Stimulated activated naive B cell treated with anti-CD40 and anti-IgM and Interleukin-4, amounts not matched to agents 10 μg/mL and 1 μg/mL and 100 μg/mL, for 72 hours (primary cell): ENCODE measurements at regions not wholly inside any gene's neighbourhood (a gene's known extent, or its start where the extent isn't known, plus 50 kb on each side); places are given as distances from the start of the nearest gene placed in this dataset.

Experiments used
- ATAC-seq, 2 donors: fragments of 150-1000 bp; cut with Tn5 transposase; replicated peaks; 2 replicates each; pipeline ENCODE4 v1.10.0; 2021; ENCODE audit warnings: moderate library complexity in 1 of 2
- DNase-seq: peaks from one replicate; pipeline ENCODE4 v3.0.0; 2021
- H3K27ac Mint-ChIP-seq: one replicate; pipeline ENCODE4 v1.8.0; 2022; ENCODE audit warnings: mild to moderate bottlenecking, mixed read lengths
- H3K27me3 Mint-ChIP-seq, 2 donors: one replicate each; pipeline ENCODE4 v1.8.0; 2022; ENCODE audit warnings: mixed read lengths in 2 of 2
- H3K36me3 Mint-ChIP-seq, 2 donors: one replicate each; pipeline ENCODE4 v1.8.0; 2022; ENCODE audit warnings: mixed read lengths in 2 of 2, mild to moderate bottlenecking in 1 of 2
- H3K4me1 Mint-ChIP-seq, 2 donors: one replicate each; pipeline ENCODE4 v1.8.0; 2022; ENCODE audit warnings: mixed read lengths in 2 of 2, mild to moderate bottlenecking in 1 of 2
- H3K4me3 Mint-ChIP-seq, 2 donors: one replicate each; pipeline ENCODE4 v1.8.0; 2022; ENCODE audit warnings: mild to moderate bottlenecking in 2 of 2, mixed read lengths in 2 of 2, moderate library complexity in 1 of 2
- H3K9me3 Mint-ChIP-seq, 2 donors: one replicate each; pipeline ENCODE4 v1.8.0; 2022; ENCODE audit warnings: mixed read lengths in 2 of 2, mild to moderate bottlenecking in 1 of 2

DNA sequence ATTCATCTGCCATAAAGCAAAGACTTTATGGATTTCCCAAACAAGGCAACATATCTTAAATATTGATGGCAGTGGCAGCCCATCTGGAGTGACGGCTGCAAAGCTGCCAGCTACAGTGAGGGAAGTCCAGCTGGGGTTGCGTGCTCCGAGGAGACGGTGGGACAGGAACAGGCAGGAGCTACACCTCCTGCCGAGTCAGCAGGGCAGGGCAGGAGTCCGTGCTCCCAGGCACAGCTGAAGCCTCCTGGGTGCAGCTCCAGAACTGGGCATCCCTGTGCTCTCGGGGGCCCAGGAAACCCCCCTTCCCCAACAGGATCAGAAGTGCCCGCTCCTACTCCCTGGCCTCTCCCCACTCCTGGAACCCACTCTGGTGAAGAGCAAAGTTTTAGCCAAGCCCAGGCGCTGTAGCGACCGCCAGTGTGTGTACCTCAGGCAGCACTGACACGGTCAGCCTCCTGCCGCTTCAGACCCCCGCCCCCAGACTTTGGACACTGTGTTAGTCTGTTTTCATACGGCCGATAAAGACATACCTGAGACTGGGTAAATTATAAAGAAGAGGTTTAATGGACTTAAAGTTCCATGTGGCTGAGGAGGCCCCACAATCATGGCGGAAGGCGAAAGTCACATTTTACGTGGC, 556.4 kb upstream of the CCDC54 start:
- peaks cover 0 to 2% of the 10 kb centered on the region in 2 donors for H3K9me3 Mint-ChIP-seq
- H3K36me3 Mint-ChIP-seq: no peaks in the 10 kb centered on the region
- H3K27ac Mint-ChIP-seq: no peak overlapping the region
- H3K4me1 Mint-ChIP-seq: no peaks in the 10 kb centered on the region
- DNase-seq (no peak), ATAC-seq (no peak)
- H3K4me3 Mint-ChIP-seq: no peak overlapping the region
- H3K27me3 Mint-ChIP-seq: no peaks in the 10 kb centered on the region

DNA sequence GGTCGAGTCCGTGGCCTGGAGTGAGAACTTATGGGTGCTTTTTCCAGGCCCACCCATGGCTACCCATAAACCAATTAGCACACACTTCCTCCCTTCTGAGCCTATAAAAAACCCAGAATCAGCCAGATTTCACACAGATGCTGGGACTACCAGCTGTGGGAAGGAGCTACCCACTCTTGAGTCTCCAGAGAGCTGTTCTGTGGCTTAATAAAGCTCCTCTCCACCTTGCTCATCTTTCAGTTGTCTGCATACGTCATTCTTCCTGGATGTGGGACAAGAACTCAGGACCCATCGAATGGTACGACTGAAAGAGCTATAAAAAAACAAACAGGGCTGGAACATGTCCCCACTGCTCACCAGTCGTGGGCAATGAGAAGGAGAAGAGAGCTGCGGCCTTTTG, 555.4 kb upstream of the CCDC54 start:
- H3K27me3 Mint-ChIP-seq: no peaks in the 10 kb centered on the region
- DNase-seq (no peak), ATAC-seq (no peak)
- H3K36me3 Mint-ChIP-seq: no peaks in the 10 kb centered on the region
- peaks cover 0 to 2% of the 10 kb centered on the region in 2 donors for H3K9me3 Mint-ChIP-seq
- no peak overlapping the region for H3K4me3 Mint-ChIP-seq
- H3K27ac Mint-ChIP-seq: no peak overlapping the region
- H3K4me1 Mint-ChIP-seq: no peaks in the 10 kb centered on the region

DNA sequence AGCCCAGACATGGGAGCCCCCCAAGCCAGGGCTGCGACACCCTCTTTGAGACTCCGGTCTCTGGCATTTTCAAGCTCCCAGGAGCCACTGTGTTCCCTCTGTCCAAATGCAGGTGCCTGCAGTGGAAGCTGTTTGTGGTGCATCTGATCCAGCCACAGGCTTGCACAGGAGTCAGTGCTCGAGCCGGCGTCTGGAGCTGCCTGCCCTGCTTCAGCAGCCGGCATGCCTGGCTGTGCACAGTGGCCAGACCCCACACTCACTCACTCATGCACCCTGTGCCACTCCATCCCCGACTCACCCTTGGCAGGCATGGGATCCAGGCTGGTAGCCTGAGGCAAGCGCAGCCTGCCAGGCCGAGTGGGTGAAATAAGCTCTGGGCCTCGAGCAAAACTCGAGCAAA, 555.0 kb upstream of the CCDC54 start:
- Mint-ChIP-seq H3K27me3 (no peaks in the 10 kb centered on the region), H3K27ac (no peak overlapping the region), H3K4me3 (no peak overlapping the region), H3K9me3 (peaks cover 0 to 2% of the 10 kb centered on the region in 2 donors), H3K36me3 (no peaks in the 10 kb centered on the region), H3K4me1 (peaks cover 0 to 1% of the 10 kb centered on the region in 2 donors)
- DNase-seq (no peak), ATAC-seq (no peak)

DNA sequence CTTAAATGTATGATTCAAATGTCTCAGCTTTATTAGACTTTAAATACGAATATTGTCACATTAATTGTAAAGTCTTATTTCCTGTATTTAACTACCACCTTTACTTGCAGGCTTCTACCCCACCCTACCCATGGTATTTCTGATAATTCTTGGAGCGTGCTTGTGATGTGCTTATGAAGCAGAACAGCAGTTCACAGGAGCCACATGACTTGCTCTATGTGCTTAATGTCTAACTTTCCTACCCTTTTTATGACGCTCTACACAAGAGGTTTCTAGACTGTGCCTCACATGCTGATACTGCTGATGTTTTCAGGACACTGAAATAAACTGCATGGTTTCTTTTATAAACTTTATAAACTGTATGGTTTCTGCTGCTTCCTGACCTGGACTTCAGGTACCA, 553.5 kb upstream of the CCDC54 start:
- H3K4me1 Mint-ChIP-seq: peaks cover 0 to 2% of the 10 kb centered on the region in 2 donors
- no peak overlapping the region for H3K27ac Mint-ChIP-seq
- no peak for DNase-seq
- peaks cover 0 to 2% of the 10 kb centered on the region in 2 donors for H3K9me3 Mint-ChIP-seq
- no peak for ATAC-seq
- no peaks in the 10 kb centered on the region for H3K36me3 Mint-ChIP-seq
- no peak overlapping the region for H3K4me3 Mint-ChIP-seq
- no peaks in the 10 kb centered on the region for H3K27me3 Mint-ChIP-seq

DNA sequence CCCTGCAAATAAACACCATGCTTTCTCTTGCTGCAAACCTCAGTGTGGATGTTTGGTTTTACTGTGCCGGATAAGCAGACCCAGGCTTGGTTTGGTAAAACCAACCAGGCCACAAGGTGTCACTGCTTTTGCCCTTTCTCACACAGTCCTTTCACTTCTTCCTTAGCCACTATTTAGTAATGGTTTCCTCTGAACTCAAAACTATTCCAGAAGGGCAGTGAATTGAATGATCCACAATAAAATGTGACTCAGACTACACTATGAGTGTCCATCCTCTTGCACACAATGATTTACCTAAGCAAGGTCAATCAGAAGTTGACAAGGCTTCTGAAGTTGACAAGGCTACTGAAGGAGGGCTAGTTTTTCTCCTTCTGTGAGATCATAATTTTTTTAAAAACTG, 552.4 kb upstream of the CCDC54 start:
- DNase-seq: no peak
- peak; percentile 72 to 74 for ATAC-seq

DNA sequence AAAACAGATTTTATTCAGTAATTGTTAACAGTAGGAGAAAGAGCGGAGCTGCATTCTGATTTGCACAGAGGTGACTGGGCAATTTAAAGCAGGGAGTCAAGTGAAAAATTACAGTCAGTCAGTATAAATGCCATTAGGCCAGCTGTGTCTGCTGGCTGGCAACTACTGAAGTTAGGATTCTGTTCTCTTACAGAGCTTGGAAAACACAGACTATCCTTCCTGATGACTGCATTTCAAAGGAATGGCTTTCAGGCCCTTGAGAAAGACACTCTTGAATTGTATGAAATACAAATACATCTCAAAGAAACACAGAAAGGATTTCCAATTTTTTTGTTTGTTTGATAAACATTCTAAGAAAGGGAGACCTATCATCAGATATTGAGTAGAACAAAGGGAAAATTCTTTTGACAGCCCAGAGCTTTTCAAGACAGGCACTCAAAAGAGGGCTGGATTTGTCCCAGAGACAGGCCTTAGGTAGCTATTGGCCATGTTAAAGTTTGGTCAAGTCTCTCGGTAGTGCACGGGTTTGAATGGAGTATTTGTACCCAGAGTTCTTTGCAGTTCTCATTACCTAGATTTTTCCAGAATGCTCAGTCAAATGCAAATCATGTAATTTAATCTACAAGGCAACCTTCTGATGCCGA, 551.2 kb upstream of the CCDC54 start:
- DNase-seq (no peak), ATAC-seq (no peak)
- Mint-ChIP-seq H3K9me3 (peaks cover 0 to 3% of the 10 kb centered on the region in 2 donors), H3K27ac (no peak overlapping the region), H3K4me1 (peaks cover 0 to 2% of the 10 kb centered on the region in 2 donors), H3K4me3 (no peak overlapping the region), H3K27me3 (no peaks in the 10 kb centered on the region), H3K36me3 (no peaks in the 10 kb centered on the region)

More for the DNA sequence above, 552.4 kb upstream of the CCDC54 start:
- Mint-ChIP-seq H3K4me1 (peaks cover 0 to 2% of the 10 kb centered on the region in 2 donors), H3K27me3 (no peaks in the 10 kb centered on the region), H3K27ac (no peak overlapping the region), H3K4me3 (no peak overlapping the region), H3K9me3 (peaks cover 0 to 2% of the 10 kb centered on the region in 2 donors), H3K36me3 (no peaks in the 10 kb centered on the region)

DNA sequence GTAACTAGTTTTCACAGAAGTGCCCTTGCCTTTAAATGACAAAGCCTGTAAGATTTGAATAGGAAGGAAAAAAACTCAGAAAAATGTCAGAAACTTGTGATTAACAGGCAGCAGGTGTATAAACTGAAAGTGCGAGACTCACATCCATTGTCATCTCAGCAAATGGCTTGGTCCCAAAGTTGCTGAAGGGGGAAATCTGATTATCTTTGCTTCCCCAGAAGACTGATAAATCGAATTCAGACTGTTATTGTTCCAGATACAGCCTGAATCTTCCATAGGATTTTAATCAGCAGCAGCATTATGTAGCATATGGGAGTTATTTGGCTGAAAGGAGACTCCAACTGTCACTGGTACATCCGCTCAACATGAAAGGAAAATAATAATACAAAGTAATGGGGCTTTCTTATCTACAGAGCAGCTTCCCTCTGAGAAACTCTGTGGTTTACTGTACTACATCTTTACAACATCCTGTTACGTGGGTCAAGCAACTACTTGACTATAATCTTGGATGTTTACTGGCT, 550.4 kb upstream of the CCDC54 start:
- Mint-ChIP-seq H3K27ac (no peak overlapping the region), H3K27me3 (no peaks in the 10 kb centered on the region), H3K36me3 (no peaks in the 10 kb centered on the region), H3K4me1 (peaks cover 0 to 2% of the 10 kb centered on the region in 2 donors), H3K9me3 (peaks cover 2 to 3% of the 10 kb centered on the region in 2 donors), H3K4me3 (no peak overlapping the region)
- no peak for DNase-seq
- ATAC-seq: peak; percentile 49 to 70

DNA sequence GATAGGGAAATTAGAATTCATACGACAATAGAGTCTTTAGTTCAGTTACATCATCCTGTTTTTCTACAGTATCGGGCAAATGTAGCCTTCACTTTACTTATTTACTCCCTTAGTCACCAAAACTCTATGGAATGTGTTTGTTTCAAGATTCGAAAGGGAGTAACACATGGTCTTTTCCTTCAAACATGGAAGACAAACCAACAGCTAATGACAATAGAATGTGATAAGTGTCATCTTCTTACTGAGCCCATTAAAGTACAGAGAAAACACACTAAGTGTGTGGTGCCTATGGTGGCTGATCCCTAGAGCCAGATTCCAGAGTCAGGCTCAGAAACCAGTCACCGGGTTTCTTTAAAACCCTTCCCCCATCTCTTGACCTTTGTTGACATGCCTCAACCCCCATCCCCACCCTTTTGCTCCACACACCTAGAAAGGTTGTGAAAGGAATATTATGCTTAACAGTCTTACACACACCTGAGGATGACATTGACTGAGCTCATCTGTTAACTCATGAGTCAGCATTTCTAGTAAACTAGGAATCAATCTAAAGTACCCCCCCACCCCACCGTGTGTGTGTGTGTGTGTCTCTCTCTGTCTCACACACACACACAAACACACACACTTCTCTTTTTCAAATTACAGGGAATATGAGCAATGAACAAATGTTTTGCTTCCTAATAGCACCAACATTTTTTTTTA, 549.6 kb upstream of the CCDC54 start:
- no peak overlapping the region for H3K4me3 Mint-ChIP-seq
- peaks cover 10 to 11% of the 10 kb centered on the region in 2 donors for H3K9me3 Mint-ChIP-seq
- H3K4me1 Mint-ChIP-seq: peaks cover 0 to 2% of the 10 kb centered on the region in 2 donors
- ATAC-seq (no peak), DNase-seq (no peak)
- no peaks in the 10 kb centered on the region for H3K27me3 Mint-ChIP-seq
- no peak overlapping the region for H3K27ac Mint-ChIP-seq
- no peaks in the 10 kb centered on the region for H3K36me3 Mint-ChIP-seq

DNA sequence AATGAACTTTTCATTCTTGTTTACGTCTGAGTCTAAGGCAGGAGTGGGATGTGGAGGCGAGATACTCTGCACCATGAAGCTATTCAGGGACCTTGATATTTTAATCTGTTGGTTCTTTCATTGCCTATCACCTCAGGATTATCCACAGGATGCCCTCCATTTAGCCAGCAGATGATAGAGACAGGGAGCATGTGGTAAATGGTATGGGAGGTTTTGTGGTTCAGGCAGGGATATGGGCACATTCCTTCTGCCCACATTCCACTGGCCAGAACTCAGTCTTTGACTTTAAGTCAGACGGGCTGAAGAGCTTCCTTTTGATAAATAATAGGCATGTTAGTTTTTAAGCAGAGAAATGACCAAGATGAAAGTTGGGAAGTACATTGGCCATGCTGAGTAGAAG, 548.0 kb upstream of the CCDC54 start:
- no peaks in the 10 kb centered on the region for H3K36me3 Mint-ChIP-seq
- peaks cover 10 to 11% of the 10 kb centered on the region in 2 donors for H3K9me3 Mint-ChIP-seq
- H3K4me1 Mint-ChIP-seq: peaks cover 0 to 2% of the 10 kb centered on the region in 2 donors
- no peak for ATAC-seq
- no peak overlapping the region for H3K27ac Mint-ChIP-seq
- no peaks in the 10 kb centered on the region for H3K27me3 Mint-ChIP-seq
- H3K4me3 Mint-ChIP-seq: no peak overlapping the region
- DNase-seq: no peak

DNA sequence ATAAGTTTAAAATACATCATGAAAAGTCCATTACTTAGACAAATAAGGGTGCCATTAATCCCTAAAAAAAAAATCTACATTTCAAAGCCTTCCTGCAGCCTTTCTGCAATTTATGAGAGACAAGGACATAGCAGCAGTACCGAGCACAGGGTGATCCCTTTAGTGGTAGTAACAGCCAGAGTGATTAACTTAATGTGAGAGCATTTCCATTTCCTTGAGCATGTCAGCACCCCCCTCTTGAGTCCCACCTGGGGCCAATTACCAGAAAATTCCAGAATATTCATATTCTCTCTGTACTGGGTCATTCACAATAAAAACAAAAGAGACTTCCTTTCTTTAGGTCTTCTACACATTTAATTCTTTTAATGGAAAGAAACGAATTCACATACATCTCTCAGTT, 546.9 kb upstream of the CCDC54 start:
- peaks cover 10 to 11% of the 10 kb centered on the region in 2 donors for H3K9me3 Mint-ChIP-seq
- DNase-seq: no peak
- no peaks in the 10 kb centered on the region for H3K27me3 Mint-ChIP-seq
- H3K36me3 Mint-ChIP-seq: no peaks in the 10 kb centered on the region
- ATAC-seq: no peak
- H3K4me3 Mint-ChIP-seq: no peak overlapping the region
- H3K4me1 Mint-ChIP-seq: peaks cover 0 to 2% of the 10 kb centered on the region in 2 donors
- H3K27ac Mint-ChIP-seq: no peak overlapping the region

DNA sequence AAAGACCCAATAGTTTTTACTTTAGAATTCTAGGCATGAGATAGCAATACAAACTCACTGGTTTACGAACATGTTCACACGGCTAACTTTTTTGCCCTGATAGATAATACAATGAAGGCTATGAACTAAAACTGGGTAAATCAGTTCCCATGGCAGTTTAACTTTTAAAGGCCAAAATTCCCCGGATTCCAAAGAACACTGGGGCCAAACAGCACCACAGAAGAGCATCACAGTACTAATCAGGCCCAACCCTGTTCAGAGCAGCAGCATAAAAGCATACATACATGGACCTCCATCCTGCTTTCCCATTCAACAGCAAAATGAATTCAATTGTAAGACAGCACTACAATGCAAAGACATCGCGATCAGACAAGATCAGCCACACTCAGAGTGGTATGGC, 540.3 kb upstream of the CCDC54 start:
- ATAC-seq (no peak), DNase-seq (no peak)
- H3K4me1 Mint-ChIP-seq: no peaks in the 10 kb centered on the region
- no peak overlapping the region for H3K4me3 Mint-ChIP-seq
- no peaks in the 10 kb centered on the region for H3K36me3 Mint-ChIP-seq
- H3K9me3 Mint-ChIP-seq: peaks cover 8 to 16% of the 10 kb centered on the region in 2 donors
- peaks cover 0 to 5% of the 10 kb centered on the region in 2 donors for H3K27me3 Mint-ChIP-seq
- H3K27ac Mint-ChIP-seq: no peak overlapping the region

DNA sequence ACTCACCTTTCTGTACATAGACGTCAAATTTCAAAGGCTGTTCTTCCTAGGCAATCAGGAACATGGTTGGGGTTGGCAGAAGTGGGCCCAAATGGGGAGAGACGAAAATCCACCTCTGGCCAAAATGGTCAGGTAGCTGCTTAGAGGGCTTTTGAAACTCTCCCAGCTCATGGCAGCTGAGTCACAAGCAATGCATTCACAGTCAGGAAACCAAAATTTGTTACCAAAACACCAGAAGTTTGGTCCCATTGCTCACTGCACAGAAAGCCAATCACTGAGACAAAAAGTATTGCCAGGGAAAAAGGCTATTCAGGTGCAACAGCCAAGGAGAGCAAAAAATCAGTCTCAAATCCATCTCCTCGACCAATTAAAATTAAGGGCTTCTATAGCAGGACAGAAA, 539.6 kb upstream of the CCDC54 start:
- Mint-ChIP-seq H3K36me3 (no peaks in the 10 kb centered on the region), H3K27ac (no peak overlapping the region), H3K27me3 (peaks cover 0 to 5% of the 10 kb centered on the region in 2 donors), H3K4me1 (no peaks in the 10 kb centered on the region), H3K4me3 (no peak overlapping the region), H3K9me3 (peaks cover 1 to 9% of the 10 kb centered on the region in 2 donors)
- no peak for ATAC-seq
- DNase-seq: no peak

DNA sequence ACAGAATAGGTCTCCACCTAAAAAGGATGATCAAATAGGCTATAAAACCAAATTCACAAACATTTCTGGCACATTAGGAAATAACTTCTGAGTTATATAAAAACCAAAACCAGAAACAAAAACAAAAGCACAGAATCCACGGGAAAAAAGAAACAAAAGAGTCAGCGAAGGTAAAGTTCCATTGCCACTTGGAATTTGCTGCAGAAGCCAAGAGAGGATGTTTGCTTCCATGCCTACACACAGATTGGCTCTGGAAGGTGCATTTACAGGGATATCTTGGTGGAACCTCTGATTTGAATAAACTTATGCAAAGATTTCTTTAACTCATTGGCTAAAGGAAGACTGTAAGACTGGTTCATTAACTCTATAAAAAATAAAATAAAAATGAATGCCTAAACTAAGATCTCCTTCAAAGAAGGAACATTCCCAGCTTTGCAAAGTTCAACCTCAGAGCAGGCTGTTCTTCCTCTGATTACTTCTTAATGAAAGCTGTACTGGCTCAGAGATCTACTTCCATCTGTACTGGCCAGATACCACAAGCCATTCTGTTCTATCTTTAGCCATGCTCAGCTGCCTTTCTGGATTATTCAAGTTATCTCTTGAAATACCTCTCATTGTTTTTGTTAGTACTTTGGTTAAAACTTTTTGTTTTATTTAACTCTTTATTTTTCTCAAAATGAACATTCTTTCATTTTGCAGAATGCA, 537.5 kb upstream of the CCDC54 start:
- H3K27ac Mint-ChIP-seq: no peak overlapping the region
- H3K4me3 Mint-ChIP-seq: no peak overlapping the region
- H3K27me3 Mint-ChIP-seq: peaks cover 0 to 5% of the 10 kb centered on the region in 2 donors
- ATAC-seq (no peak), DNase-seq (no peak)
- no peaks in the 10 kb centered on the region for H3K4me1 Mint-ChIP-seq
- H3K36me3 Mint-ChIP-seq: no peaks in the 10 kb centered on the region
- peaks cover 1 to 8% of the 10 kb centered on the region in 2 donors for H3K9me3 Mint-ChIP-seq

DNA sequence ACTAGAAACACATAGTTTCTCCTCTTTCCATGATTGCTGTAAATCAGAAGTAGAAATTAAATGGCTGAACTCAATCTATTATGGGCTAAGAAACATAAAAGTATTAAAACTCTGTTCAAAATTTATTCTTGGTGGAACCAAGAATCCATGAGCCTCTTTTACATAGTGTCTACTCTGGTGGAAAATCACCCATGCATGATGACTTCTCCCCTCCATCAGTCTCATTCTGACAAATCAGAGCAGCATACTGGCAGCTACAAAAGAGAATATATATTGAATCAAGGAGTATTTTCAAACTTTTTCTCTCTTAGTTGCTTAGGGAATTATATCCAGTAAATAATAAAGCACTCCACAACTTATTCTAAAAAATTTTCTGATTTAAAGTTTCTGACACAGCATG, 536.9 kb upstream of the CCDC54 start:
- Mint-ChIP-seq H3K4me3 (no peak overlapping the region), H3K27me3 (peaks cover 0 to 5% of the 10 kb centered on the region in 2 donors), H3K36me3 (no peaks in the 10 kb centered on the region), H3K9me3 (peaks cover 1 to 8% of the 10 kb centered on the region in 2 donors), H3K27ac (no peak overlapping the region), H3K4me1 (no peaks in the 10 kb centered on the region)
- no peak for DNase-seq
- peak in 1 of 2 donors; percentile 41 for ATAC-seq
